HG03558 (cell line): ENCODE measurements at regions not wholly inside any gene's neighbourhood (a gene's known extent, or its start where the extent isn't known, plus 50 kb on each side); places are given as distances from the start of the nearest gene placed in this dataset.

ENCODE experiments used
- ATAC-seq: cut with Tn5 transposase; IDR thresholded peaks from one replicate; pipeline ENCODE4 v1.9.1; 2021; ENCODE audit warnings: moderate number of reproducible peaks; ENCODE audit not compliant: unreplicated experiment; ENCODE audit errors: extremely low read depth

GRCh38 chr2:220948579-220948978 lies 623.5 kb downstream of the EPHA4 start:
- no peak for ATAC-seq

- no peak for ATAC-seq
Observed at GRCh38 chr2:220949466-220949865, 622.6 kb downstream of the EPHA4 start.

GRCh38 chr2:220955776-220956175 lies 616.3 kb downstream of the EPHA4 start:
- ATAC-seq = no peak

GRCh38 chr2:220956429-220956828 lies 615.7 kb downstream of the EPHA4 start:
- ATAC-seq = no peak

- no peak for ATAC-seq
Observed at GRCh38 chr2:220959391-220959802, 612.7 kb downstream of the EPHA4 start.

- no peak for ATAC-seq
Observed at GRCh38 chr2:220961143-220961860, 610.8 kb downstream of the EPHA4 start.

GRCh38 chr2:220962556-220962955 lies 609.5 kb downstream of the EPHA4 start:
- ATAC-seq = no peak

- no peak for ATAC-seq
Observed at GRCh38 chr2:220963076-220963475, 609.0 kb downstream of the EPHA4 start.

- ATAC-seq = no peak
Observed at GRCh38 chr2:220963930-220964329, 608.2 kb downstream of the EPHA4 start.

GRCh38 chr2:220966636-220967035 lies 605.5 kb downstream of the EPHA4 start:
- ATAC-seq = no peak

GRCh38 chr2:220969348-220969747 lies 602.8 kb downstream of the EPHA4 start:
- ATAC-seq = no peak

- ATAC-seq = no peak
Observed at GRCh38 chr2:220980966-220981675, 591.0 kb downstream of the EPHA4 start.

GRCh38 chr2:220981926-220982325 lies 590.2 kb downstream of the EPHA4 start:
- ATAC-seq = no peak

GRCh38 chr2:220985561-220985960 lies 586.5 kb downstream of the EPHA4 start:
- no peak for ATAC-seq

GRCh38 chr2:220987839-220988238 lies 584.3 kb downstream of the EPHA4 start:
- no peak for ATAC-seq

GRCh38 chr2:220991972-220992371 lies 580.1 kb downstream of the EPHA4 start:
- ATAC-seq = no peak

- no peak for ATAC-seq
Observed at GRCh38 chr2:220994846-220995245, 577.3 kb downstream of the EPHA4 start.

GRCh38 chr2:220995581-220995980 lies 576.5 kb downstream of the EPHA4 start:
- no peak for ATAC-seq

GRCh38 chr2:220998156-220998555 lies 573.9 kb downstream of the EPHA4 start:
- ATAC-seq = no peak

GRCh38 chr2:220999356-220999755 lies 572.7 kb downstream of the EPHA4 start:
- ATAC-seq = no peak

GRCh38 chr2:221001381-221001801 lies 570.7 kb downstream of the EPHA4 start:
- no peak for ATAC-seq
